ENCODE measurements at regions not wholly inside any gene's neighbourhood (a gene's known extent, or its start where the extent isn't known, plus 50 kb on each side); places are given as distances from the start of the nearest gene placed in this dataset.
"Not testable (repeated sequence)": the region's sequence is repeated elsewhere in the genome, so short reads cannot be mapped to it uniquely, and the experiment has no call there.

- no peak for DNase-seq (ENCODE audit: low read depth in 2 of 2)
Observed at GRCh38 chr2:147297820-147298219, 547.0 kb upstream of the ACVR2A start.

- no peak for DNase-seq (ENCODE audit: low read depth in 2 of 2)
Observed at GRCh38 chr2:147294825-147295392, 549.9 kb upstream of the ACVR2A start.

- DNase-seq (ENCODE audit: low read depth in 2 of 2), result no peak
Observed at GRCh38 chr2:147293991-147294824, 550.6 kb upstream of the ACVR2A start.

GRCh38 chr2:147288131-147288530, 556.7 kb upstream of the ACVR2A start:
- DNase-seq (ENCODE audit: low read depth in 2 of 2), result no peak

GRCh38 chr2:147275943-147276342, 568.9 kb upstream of the ACVR2A start:
- no peak for DNase-seq (ENCODE audit: low read depth in 2 of 2)

GRCh38 chr2:147273628-147274027, 571.2 kb upstream of the ACVR2A start:
- no peak for DNase-seq (ENCODE audit: low read depth in 2 of 2)

- DNase-seq (ENCODE audit: low read depth in 2 of 2), result no peak
Observed at GRCh38 chr2:147273106-147273505, 571.7 kb upstream of the ACVR2A start.

- not testable (repeated sequence) for DNase-seq (ENCODE audit: low read depth in 2 of 2)
Observed at GRCh38 chr2:147269581-147269980, 575.2 kb upstream of the ACVR2A start.

- DNase-seq (ENCODE audit: low read depth in 2 of 2), result no peak
Observed at GRCh38 chr2:147260241-147260640, 584.6 kb upstream of the ACVR2A start.

GRCh38 chr2:147255812-147256211, 589.0 kb upstream of the ACVR2A start:
- DNase-seq (ENCODE audit: low read depth in 2 of 2), result no peak

GRCh38 chr2:147250652-147251356, 594.0 kb upstream of the ACVR2A start:
- DNase-seq (ENCODE audit: low read depth in 2 of 2), result no peak

GRCh38 chr2:147247749-147248148, 597.1 kb upstream of the ACVR2A start:
- DNase-seq (ENCODE audit: low read depth in 2 of 2), result no peak

GRCh38 chr2:147242445-147242844, 602.4 kb upstream of the ACVR2A start:
- no peak for DNase-seq (ENCODE audit: low read depth in 2 of 2)

GRCh38 chr2:147236601-147237000, 608.2 kb upstream of the ACVR2A start:
- DNase-seq (ENCODE audit: low read depth in 2 of 2), result no peak

GRCh38 chr2:147232225-147232669, 612.6 kb upstream of the ACVR2A start:
- DNase-seq (ENCODE audit: low read depth in 2 of 2), result no peak

- DNase-seq (ENCODE audit: low read depth in 2 of 2), result no peak
Observed at GRCh38 chr2:147231607-147232006, 613.2 kb upstream of the ACVR2A start.

- no peak for DNase-seq (ENCODE audit: low read depth in 2 of 2)
Observed at GRCh38 chr2:147231081-147231480, 613.7 kb upstream of the ACVR2A start.

- no peak for DNase-seq (ENCODE audit: low read depth in 2 of 2)
Observed at GRCh38 chr2:147227313-147227712, 617.5 kb upstream of the ACVR2A start.

- DNase-seq (ENCODE audit: low read depth in 2 of 2), result no peak
Observed at GRCh38 chr2:147224070-147224469, 620.8 kb upstream of the ACVR2A start.

GRCh38 chr2:147223553-147224060, 621.2 kb upstream of the ACVR2A start:
- no peak for DNase-seq (ENCODE audit: low read depth in 2 of 2)

- no peak for DNase-seq (ENCODE audit: low read depth in 2 of 2)
Observed at GRCh38 chr2:147223119-147223518, 621.7 kb upstream of the ACVR2A start.

GRCh38 chr2:147222506-147222905, 622.3 kb upstream of the ACVR2A start:
- DNase-seq (ENCODE audit: low read depth in 2 of 2), result no peak

Data from dermis microvascular lymphatic vessel endothelial cell (primary cell).